B cell (primary cell): ENCODE measurements at regions not wholly inside any gene's neighbourhood (a gene's known extent, or its start where the extent isn't known, plus 50 kb on each side); places are given as distances from the start of the nearest gene placed in this dataset.

Experiments used
- ATAC-seq: fragments of 200-7000 bp; cut with Tn5 transposase; one replicate; pipeline ENCODE4 v1.10.0; 2021; ENCODE audit warnings: low read depth, mild to moderate bottlenecking, moderate number of reproducible peaks, moderate library complexity
- CTCF ChIA-PET: fragments of 350-600 bp; sonication (Branson Sonifier 250); formaldehyde crosslinking; loops from one replicate; lab custom pipeline; 2021; ENCODE audit warnings: antibody characterized with exemption, inconsistent platforms; lab: Charles Lee
- POLR2A ChIA-PET: fragments of 350-600 bp; sonication (Branson Sonifier 250); formaldehyde crosslinking; loops from one replicate; lab custom pipeline; 2021; ENCODE audit warnings: antibody characterized with exemption; lab: Charles Lee
- DNase-seq: peaks from one replicate; pipeline ENCODE4 v3.0.0; 2013
- H2AFZ ChIP-seq: 2 replicates; pipeline ENCODE4 v1.6.1; 2012; ENCODE audit warnings: mild to moderate bottlenecking, low read depth, low read length; ENCODE audit not compliant: insufficient read depth, poor library complexity, severe bottlenecking
- H3K27ac ChIP-seq, 2 donors: 1 replicate in 1 of 2; 2 replicates in 1 of 2; pipeline ENCODE4 v1.5.1; 2012 to 2013; ENCODE audit warnings: low read length in 2 of 2, mild to moderate bottlenecking in 2 of 2, moderate library complexity in 1 of 2
- H3K27me3 ChIP-seq, 4 experiments: fragments of 200-600 bp in 1 of 4; sonication (generic) in 1 of 4; replicated peaks in 1 of 4; 1 replicate in 2 of 4; 2 replicates in 2 of 4; pipeline versions ENCODE4 v1.6.1 to v1.7.0; 2013 to 2016; ENCODE audit warnings: low read length in 3 of 4, mild to moderate bottlenecking in 2 of 4, mixed read lengths in 1 of 4, moderate library complexity in 1 of 4; ENCODE audit not compliant: insufficient read depth in 4 of 4, control insufficient read depth in 3 of 4; ENCODE audit errors: control extremely low read depth in 1 of 4
- H3K36me3 ChIP-seq, 2 experiments: replicated peaks in 1 of 2; 1 replicate in 1 of 2; 2 replicates in 1 of 2; pipeline versions ENCODE4 v1.6.1 to v1.7.1; 2013; ENCODE audit warnings: low read length in 1 of 2; ENCODE audit not compliant: insufficient read depth in 2 of 2, control insufficient read depth in 1 of 2; ENCODE audit errors: control extremely low read depth in 1 of 2, extremely low read depth in 1 of 2
- H3K4me1 ChIP-seq, 2 donors: fragments of 200-600 bp in 1 of 2; sonication (generic) in 1 of 2; 1 replicate in 1 of 2; 2 replicates in 1 of 2; pipeline versions ENCODE4 v1.5.1 to v1.6.1; 2013 to 2017; ENCODE audit warnings: low read length in 2 of 2; ENCODE audit not compliant: control insufficient read depth in 2 of 2, insufficient read depth in 2 of 2
- H3K4me2 ChIP-seq: replicated peaks from 2 replicates; pipeline ENCODE3; 2012; ENCODE audit warnings: mild to moderate bottlenecking, low read depth, low read length; ENCODE audit not compliant: poor library complexity, severe bottlenecking
- H3K4me3 ChIP-seq, 5 experiments: fragments of 200-600 bp in 1 of 5; sonication (generic) in 1 of 5; 1 replicate in 3 of 5; 2 replicates in 2 of 5; pipeline versions ENCODE4 v1.5.1 to v1.7.0; 2011 to 2016; ENCODE audit warnings: low read length in 4 of 5, mild to moderate bottlenecking in 4 of 5, low read depth in 2 of 5, control low read depth in 1 of 5, moderate library complexity in 1 of 5; ENCODE audit not compliant: insufficient read depth in 1 of 5; ENCODE audit errors: control extremely low read depth in 1 of 5, extremely low read depth in 1 of 5
- H3K79me2 ChIP-seq: fragments of 200-600 bp; sonication (generic); one replicate; pipeline ENCODE4 v1.6.0; 2016; ENCODE audit warnings: low read length; ENCODE audit not compliant: control insufficient read depth, insufficient read depth
- H3K9ac ChIP-seq: fragments of 200-600 bp; sonication (generic); 2 replicates; pipeline ENCODE4 v1.6.1; 2017; ENCODE audit warnings: mild to moderate bottlenecking, low read length, moderate library complexity
- H3K9me3 ChIP-seq, 3 donors: one replicate each; pipeline versions ENCODE4 v1.6.1 to v1.7.1; 2013; ENCODE audit warnings: low read length in 2 of 3; ENCODE audit not compliant: control insufficient read depth in 2 of 3, insufficient read depth in 1 of 3; ENCODE audit errors: control extremely low read depth in 1 of 3
- H4K20me1 ChIP-seq: 2 replicates; pipeline ENCODE4 v1.6.0; 2012; ENCODE audit warnings: mild to moderate bottlenecking, low read length; ENCODE audit not compliant: insufficient read depth, control insufficient read depth, poor library complexity, severe bottlenecking
- H3K27ac Mint-ChIP-seq: one replicate; pipeline ENCODE4 v1.8.0; 2021; ENCODE audit warnings: mixed read lengths
- H3K27me3 Mint-ChIP-seq: one replicate; pipeline ENCODE4 v1.8.0; 2021; ENCODE audit warnings: mixed read lengths
- H3K4me1 Mint-ChIP-seq: one replicate; pipeline ENCODE4 v1.8.0; 2021; ENCODE audit warnings: mixed read lengths
- H3K4me3 Mint-ChIP-seq: one replicate; pipeline ENCODE4 v1.8.0; 2021; ENCODE audit warnings: mixed read lengths
- H3K9me3 Mint-ChIP-seq: one replicate; pipeline ENCODE4 v1.8.0; 2022; ENCODE audit warnings: mixed read lengths; ENCODE audit not compliant: insufficient read depth
- EZH2 ChIP-seq: IDR thresholded peaks from 2 replicates; pipeline ENCODE4 v1.6.1; 2012; ENCODE audit warnings: borderline replicate concordance, low read depth, mild to moderate bottlenecking, moderate library complexity, low read length; ENCODE audit not compliant: insufficient read depth, poor library complexity, severe bottlenecking
- WGBS: methylation state at CpG from one replicate; pipeline ENCODE4 v1.1.5; 2013; ENCODE audit warnings: missing lambda C conversion rate; ENCODE audit not compliant: insufficient coverage; 5-methylcytosine and 5-hydroxymethylcytosine counted together
- intact Hi-C: fragments of 100-400 bp; cut with micrococcal nuclease; formaldehyde crosslinking; loops from one replicate; pipeline ENCODE4 v1.10.0; 2022
- TF ChIP-seq, protein P1 (sequence below): fragments of 200-600 bp; IDR thresholded peaks from one replicate; pipeline ENCODE4 v1.8.0; 2022; ENCODE audit warnings: antibody characterized with exemption, mild to moderate bottlenecking

DNA sequence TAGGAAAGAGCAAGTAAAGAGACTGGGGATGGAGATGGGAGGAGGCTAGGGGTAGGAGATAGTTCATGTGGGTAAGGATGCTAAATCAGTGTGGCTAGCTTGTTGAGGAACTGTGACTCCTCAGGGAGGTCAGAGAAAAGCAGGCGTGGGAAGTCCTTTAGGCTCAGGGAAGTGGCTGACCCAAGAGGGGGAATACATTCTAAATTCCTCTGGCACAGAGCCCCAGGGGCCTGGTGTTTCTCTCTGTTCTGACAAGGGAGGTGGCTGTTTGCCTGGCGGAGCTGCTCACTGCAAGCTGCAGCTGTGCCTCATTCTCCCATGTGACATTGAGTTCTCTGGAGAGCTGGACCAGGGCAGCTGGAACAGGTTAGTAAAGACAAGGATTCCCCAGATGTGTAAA lies 152.2 kb upstream of the SLC38A2 start:
- WGBS, result 96% methylated on average over 2 of the region's 2 CpGs
- no peak for TF ChIP-seq EZH2
- TF ChIP-seq, protein P1, sequence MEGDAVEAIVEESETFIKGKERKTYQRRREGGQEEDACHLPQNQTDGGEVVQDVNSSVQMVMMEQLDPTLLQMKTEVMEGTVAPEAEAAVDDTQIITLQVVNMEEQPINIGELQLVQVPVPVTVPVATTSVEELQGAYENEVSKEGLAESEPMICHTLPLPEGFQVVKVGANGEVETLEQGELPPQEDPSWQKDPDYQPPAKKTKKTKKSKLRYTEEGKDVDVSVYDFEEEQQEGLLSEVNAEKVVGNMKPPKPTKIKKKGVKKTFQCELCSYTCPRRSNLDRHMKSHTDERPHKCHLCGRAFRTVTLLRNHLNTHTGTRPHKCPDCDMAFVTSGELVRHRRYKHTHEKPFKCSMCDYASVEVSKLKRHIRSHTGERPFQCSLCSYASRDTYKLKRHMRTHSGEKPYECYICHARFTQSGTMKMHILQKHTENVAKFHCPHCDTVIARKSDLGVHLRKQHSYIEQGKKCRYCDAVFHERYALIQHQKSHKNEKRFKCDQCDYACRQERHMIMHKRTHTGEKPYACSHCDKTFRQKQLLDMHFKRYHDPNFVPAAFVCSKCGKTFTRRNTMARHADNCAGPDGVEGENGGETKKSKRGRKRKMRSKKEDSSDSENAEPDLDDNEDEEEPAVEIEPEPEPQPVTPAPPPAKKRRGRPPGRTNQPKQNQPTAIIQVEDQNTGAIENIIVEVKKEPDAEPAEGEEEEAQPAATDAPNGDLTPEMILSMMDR, result no peak
- Mint-ChIP-seq H3K9me3 (peaks cover 4% of the 10 kb centered on the region), H3K27ac (peak overlapping the region; percentile 32), H3K27me3 (no peaks in the 10 kb centered on the region), H3K4me1 (no peaks in the 10 kb centered on the region), H3K4me3 (no peak overlapping the region)
- intact Hi-C loops, result no loop called here
- no peaks in the 10 kb centered on the region for H3K79me2 ChIP-seq
- no peak overlapping the region for H2AFZ ChIP-seq
- H4K20me1 ChIP-seq, result no peaks in the 10 kb centered on the region
- H3K4me3 ChIP-seq, result no peak overlapping the region
- H3K9ac ChIP-seq, result no peak overlapping the region
- H3K9me3 ChIP-seq, result peaks cover 0 to 2% (median 1%) of the 10 kb centered on the region in 3 donors
- no peaks in the 10 kb centered on the region for H3K27me3 ChIP-seq
- DNase-seq (no peak), ATAC-seq (no peak)
- POLR2A ChIA-PET, result no interaction called here
- no peaks in the 10 kb centered on the region for H3K4me1 ChIP-seq
- peaks cover 0 to 2% of the 10 kb centered on the region in 2 experiments for H3K36me3 ChIP-seq
- CTCF ChIA-PET, result no interaction called here
- no peak overlapping the region for H3K4me2 ChIP-seq
- H3K27ac ChIP-seq, result no peak overlapping the region

DNA sequence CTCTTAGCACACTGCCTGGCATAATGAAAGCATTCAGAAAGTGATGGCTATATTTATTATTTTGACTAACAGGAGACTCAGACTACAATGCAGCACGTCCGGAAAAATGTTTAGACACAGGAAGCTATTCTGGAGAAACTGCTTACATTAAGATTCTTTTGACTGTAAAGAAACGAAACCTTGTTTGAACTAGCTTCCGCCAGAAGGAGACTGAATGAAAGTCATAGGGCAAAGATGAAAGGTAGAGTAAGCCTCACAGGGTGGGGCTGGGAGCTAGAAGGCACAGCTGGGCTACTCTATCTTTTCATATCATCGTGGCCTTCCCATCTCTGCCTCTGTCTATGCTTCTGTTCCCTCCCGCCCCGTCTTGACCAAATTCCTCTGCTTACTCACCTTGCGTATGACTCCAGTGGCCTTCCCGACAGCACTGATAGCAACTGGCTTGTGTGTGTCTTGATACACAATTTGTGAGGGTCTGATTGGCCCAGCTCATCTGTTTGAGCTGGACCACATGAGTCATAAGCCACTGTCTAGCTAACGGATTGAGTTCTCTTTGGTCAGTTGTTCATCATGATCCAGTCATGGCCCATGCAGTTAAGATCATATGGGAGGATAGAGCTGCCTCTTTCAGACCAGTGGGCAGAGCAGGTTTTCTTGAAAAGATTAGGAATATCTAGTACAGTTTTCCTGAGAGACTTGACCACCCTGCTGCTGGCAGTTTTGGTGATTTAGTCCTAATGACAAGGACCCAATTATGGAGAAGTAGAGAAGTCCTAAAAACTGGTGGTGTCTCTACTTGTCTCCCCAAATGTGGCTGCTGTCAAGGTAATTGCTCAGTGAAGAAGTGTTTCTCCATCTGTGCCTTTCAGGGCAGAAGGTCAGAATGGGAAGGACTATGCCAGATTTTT lies 151.5 kb upstream of the SLC38A2 start:
- H3K9me3 ChIP-seq, result peaks cover 0 to 2% (median 1%) of the 10 kb centered on the region in 3 donors
- no peaks in the 10 kb centered on the region for H3K27me3 Mint-ChIP-seq
- TF ChIP-seq, protein P1, result no peak
- no peak for TF ChIP-seq EZH2
- H3K4me3 ChIP-seq, result no peak overlapping the region
- H3K36me3 ChIP-seq, result peaks cover 0 to 2% of the 10 kb centered on the region in 2 experiments
- H3K27me3 ChIP-seq, result no peaks in the 10 kb centered on the region
- no peaks in the 10 kb centered on the region for H3K4me1 ChIP-seq
- no peak overlapping the region for H3K9ac ChIP-seq
- H3K4me2 ChIP-seq, result no peak overlapping the region
- intact Hi-C loops, result no loop called here
- peaks cover 7% of the 10 kb centered on the region for H3K79me2 ChIP-seq
- H2AFZ ChIP-seq, result no peak overlapping the region
- H3K4me3 Mint-ChIP-seq, result no peak overlapping the region
- peaks cover 4% of the 10 kb centered on the region for H3K9me3 Mint-ChIP-seq
- DNase-seq (no peak), ATAC-seq (no peak)
- peak overlapping the region; percentile 32 for H3K27ac Mint-ChIP-seq
- no peak overlapping the region for H3K27ac ChIP-seq
- POLR2A ChIA-PET, result no interaction called here
- H3K4me1 Mint-ChIP-seq, result peaks cover under 1% of the 10 kb centered on the region
- no peaks in the 10 kb centered on the region for H4K20me1 ChIP-seq
- WGBS, result 93% methylated on average over 3 of the region's 10 CpGs
- CTCF ChIA-PET, result no interaction called here
